ENCODE measurements at regions not wholly inside any gene's neighbourhood (a gene's known extent, or its start where the extent isn't known, plus 50 kb on each side); places are given as distances from the start of the nearest gene placed in this dataset.

DNA sequence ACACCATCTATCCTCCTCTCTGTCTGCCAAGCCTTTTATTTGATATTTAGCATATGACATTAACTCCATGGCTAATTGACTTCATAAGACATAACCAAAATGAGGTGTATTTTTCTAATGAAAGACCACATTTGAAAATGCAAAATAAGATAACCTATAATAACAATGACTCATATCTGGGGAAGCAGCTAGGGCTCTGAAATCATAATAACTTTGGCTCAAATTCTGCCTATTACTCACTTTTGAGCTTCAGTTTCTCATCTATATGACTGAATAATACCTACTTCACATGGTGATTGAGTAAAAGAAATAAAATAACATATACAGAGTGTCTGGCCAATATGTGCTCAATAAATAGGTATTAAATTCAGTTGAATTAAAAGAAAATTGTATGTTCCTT lies 1419.8 kb upstream of the TENM4 start:
- H3K9me3 Mint-ChIP-seq, result no peaks in the 10 kb centered on the region
- TF ChIP-seq, protein P1, sequence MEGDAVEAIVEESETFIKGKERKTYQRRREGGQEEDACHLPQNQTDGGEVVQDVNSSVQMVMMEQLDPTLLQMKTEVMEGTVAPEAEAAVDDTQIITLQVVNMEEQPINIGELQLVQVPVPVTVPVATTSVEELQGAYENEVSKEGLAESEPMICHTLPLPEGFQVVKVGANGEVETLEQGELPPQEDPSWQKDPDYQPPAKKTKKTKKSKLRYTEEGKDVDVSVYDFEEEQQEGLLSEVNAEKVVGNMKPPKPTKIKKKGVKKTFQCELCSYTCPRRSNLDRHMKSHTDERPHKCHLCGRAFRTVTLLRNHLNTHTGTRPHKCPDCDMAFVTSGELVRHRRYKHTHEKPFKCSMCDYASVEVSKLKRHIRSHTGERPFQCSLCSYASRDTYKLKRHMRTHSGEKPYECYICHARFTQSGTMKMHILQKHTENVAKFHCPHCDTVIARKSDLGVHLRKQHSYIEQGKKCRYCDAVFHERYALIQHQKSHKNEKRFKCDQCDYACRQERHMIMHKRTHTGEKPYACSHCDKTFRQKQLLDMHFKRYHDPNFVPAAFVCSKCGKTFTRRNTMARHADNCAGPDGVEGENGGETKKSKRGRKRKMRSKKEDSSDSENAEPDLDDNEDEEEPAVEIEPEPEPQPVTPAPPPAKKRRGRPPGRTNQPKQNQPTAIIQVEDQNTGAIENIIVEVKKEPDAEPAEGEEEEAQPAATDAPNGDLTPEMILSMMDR (IDR thresholded peaks at IDR 0.05), result no peak
- H3K4me3 Mint-ChIP-seq, result no peak overlapping the region
- no peak for DNase-seq
- H3K27ac Mint-ChIP-seq, result no peak overlapping the region
- H3K36me3 Mint-ChIP-seq (ENCODE audit: low read depth), result no peaks in the 10 kb centered on the region
- no peaks in the 10 kb centered on the region for H3K27me3 Mint-ChIP-seq (ENCODE audit: low read depth, poor library complexity)
- peaks cover 3% of the 10 kb centered on the region for H3K4me1 Mint-ChIP-seq

DNA sequence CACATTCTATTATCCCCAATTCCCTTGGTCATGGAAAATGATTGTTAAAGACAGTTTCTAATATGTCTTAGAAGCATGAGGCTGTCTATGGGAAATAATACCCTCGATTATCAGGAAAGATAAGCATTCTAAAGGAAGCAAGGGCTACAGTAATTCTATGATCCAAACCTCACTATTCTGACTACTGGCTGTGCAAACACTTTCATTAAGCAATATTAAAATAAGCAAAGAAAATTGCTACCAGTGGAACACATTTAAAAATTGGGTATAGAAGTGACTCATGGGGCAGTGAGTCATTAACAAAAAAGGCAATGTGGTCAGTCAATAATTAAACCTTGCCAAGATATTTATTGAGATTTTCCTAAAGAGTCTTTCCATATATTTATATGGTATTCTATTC lies 1415.2 kb upstream of the TENM4 start:
- Mint-ChIP-seq H3K27me3 (ENCODE audit: low read depth, poor library complexity) (no peaks in the 10 kb centered on the region), H3K27ac (no peak overlapping the region), H3K9me3 (no peaks in the 10 kb centered on the region), H3K4me3 (no peak overlapping the region), H3K36me3 (ENCODE audit: low read depth) (no peaks in the 10 kb centered on the region), H3K4me1 (peaks cover 10% of the 10 kb centered on the region)
- TF ChIP-seq, protein P1 (IDR thresholded peaks at IDR 0.05), result no peak
- no peak for DNase-seq

DNA sequence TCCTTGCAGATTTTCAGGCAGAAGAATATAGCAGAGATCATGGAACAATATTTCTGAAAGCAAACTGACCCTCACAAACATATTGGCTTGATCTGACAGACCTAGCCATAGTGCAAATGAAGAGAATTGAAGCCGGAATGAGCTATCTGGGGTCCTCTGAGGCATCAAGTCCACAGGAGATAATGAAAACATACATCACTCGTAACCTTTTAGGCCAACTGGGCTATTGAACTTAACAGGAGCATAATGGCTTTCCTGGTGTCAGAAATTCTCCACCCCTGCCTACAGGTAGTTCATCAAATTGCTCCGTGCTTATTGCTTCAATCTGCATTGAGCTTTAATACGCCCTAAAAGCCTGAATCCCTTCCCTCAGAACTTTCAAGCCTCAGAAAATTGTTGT lies 1414.6 kb upstream of the TENM4 start:
- Mint-ChIP-seq H3K27ac (no peak overlapping the region), H3K4me3 (no peak overlapping the region), H3K36me3 (ENCODE audit: low read depth) (no peaks in the 10 kb centered on the region), H3K4me1 (peaks cover 10% of the 10 kb centered on the region), H3K9me3 (no peaks in the 10 kb centered on the region), H3K27me3 (ENCODE audit: low read depth, poor library complexity) (no peaks in the 10 kb centered on the region)
- TF ChIP-seq, protein P1 (IDR thresholded peaks at IDR 0.05), result no peak
- DNase-seq, result no peak

DNA sequence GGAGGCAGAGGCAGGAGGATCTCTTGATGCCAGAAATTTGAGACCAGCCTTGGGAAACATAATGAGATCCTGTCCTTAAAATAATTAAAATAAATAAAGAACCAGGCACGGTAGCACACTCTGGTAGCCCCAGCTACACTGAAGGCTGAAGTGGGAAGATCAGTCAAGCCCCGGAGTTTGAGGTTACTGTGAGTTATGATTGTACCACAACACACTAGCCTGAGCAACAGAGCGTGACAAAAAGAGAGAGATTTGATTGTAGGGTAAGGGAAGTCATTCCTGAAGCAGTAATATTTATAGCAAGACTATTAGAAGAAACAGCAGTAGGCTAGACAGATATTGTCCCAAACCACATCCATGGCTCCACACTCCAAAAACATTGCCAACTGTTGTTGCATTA lies 1408.4 kb upstream of the TENM4 start:
- H3K9me3 Mint-ChIP-seq, result no peaks in the 10 kb centered on the region
- TF ChIP-seq, protein P1 (IDR thresholded peaks at IDR 0.05), result no peak
- H3K4me1 Mint-ChIP-seq, result peaks cover 13% of the 10 kb centered on the region
- no peaks in the 10 kb centered on the region for H3K36me3 Mint-ChIP-seq (ENCODE audit: low read depth)
- no peak overlapping the region for H3K4me3 Mint-ChIP-seq
- no peaks in the 10 kb centered on the region for H3K27me3 Mint-ChIP-seq (ENCODE audit: low read depth, poor library complexity)
- H3K27ac Mint-ChIP-seq, result peak overlapping the region; percentile 55
- no peak for DNase-seq

DNA sequence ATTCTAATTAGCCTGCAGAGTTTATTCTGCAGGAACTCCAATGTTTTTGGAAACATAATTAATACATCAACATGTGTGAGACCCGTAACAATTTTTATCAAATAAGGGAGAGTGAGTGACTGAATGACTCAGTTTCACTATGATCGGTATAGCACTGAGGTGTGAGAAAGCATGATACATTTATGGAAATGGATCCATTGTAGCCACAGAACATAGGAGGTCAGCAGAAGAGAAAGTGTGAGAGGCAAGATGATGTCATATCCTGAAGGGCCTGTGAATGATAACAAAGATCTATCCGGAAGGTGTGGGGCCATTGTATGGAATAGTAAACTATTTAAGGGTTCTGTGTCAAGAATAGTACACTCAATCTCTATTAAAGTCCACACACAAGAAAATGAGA lies 1406.1 kb upstream of the TENM4 start:
- Mint-ChIP-seq H3K27me3 (ENCODE audit: low read depth, poor library complexity) (no peaks in the 10 kb centered on the region), H3K4me3 (no peak overlapping the region), H3K4me1 (peaks cover 15% of the 10 kb centered on the region), H3K9me3 (no peaks in the 10 kb centered on the region), H3K27ac (no peak overlapping the region), H3K36me3 (ENCODE audit: low read depth) (no peaks in the 10 kb centered on the region)
- TF ChIP-seq, protein P1 (IDR thresholded peaks at IDR 0.05), result no peak
- no peak for DNase-seq

DNA sequence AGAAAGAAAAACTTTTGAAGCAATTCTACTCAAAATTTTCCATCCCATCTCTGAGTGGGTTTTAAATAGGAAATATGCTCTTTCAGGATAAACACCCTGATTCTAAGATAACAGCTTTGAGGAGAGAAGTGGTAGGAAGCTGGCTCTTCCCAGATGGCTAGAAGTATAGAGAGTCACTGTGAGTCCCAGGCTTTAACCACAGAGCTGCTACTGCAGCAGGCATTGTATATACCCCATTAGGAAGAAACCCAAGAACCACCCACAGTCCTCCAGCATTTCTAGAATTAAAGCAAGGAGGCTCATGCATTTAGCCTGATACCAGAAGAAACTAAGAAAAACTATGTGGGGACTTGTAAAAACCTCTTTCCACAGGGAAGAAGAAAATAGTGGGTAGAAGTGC lies 1405.6 kb upstream of the TENM4 start:
- Mint-ChIP-seq H3K36me3 (ENCODE audit: low read depth) (no peaks in the 10 kb centered on the region), H3K27me3 (ENCODE audit: low read depth, poor library complexity) (no peaks in the 10 kb centered on the region), H3K27ac (no peak overlapping the region), H3K4me1 (peaks cover 15% of the 10 kb centered on the region), H3K4me3 (no peak overlapping the region), H3K9me3 (no peaks in the 10 kb centered on the region)
- DNase-seq, result no peak
- TF ChIP-seq, protein P1 (IDR thresholded peaks at IDR 0.05), result no peak

Data from nephron progenitor cell (in vitro differentiated cells).